Lower lobe of right lung (tissue), 2 donors: ENCODE measurements at regions not wholly inside any gene's neighbourhood (a gene's known extent, or its start where the extent isn't known, plus 50 kb on each side); places are given as distances from the start of the nearest gene placed in this dataset.
A peak's percentile ranks its signal among the peaks of the same experiment; 100 is the strongest.

Experiments
- ATAC-seq, 2 donors: fragments of 200-7000 bp; cut with Tn5 transposase; one replicate each; pipeline ENCODE4 v1.9.1; 2020 to 2022; ENCODE audit warnings: mild to moderate bottlenecking in 2 of 2, moderate library complexity in 2 of 2
- DNase-seq: peaks from one replicate; pipeline ENCODE4 v3.0.0-alpha.2; 2020
- H3K27ac ChIP-seq: fragments of 200-600 bp; one replicate; pipeline ENCODE4 v1.8.0; 2022
- H3K27me3 ChIP-seq: fragments of 200-600 bp; one replicate; pipeline ENCODE4 v1.8.0; 2022; ENCODE audit warnings: low read depth
- H3K36me3 ChIP-seq: fragments of 200-600 bp; one replicate; pipeline ENCODE4 v1.8.0; 2022; ENCODE audit warnings: mild to moderate bottlenecking
- H3K4me1 ChIP-seq: fragments of 200-600 bp; one replicate; pipeline ENCODE4 v1.8.0; 2022
- H3K4me3 ChIP-seq: fragments of 200-600 bp; one replicate; pipeline ENCODE4 v1.8.0; 2022; ENCODE audit warnings: mild to moderate bottlenecking
- H3K9me3 ChIP-seq: fragments of 200-600 bp; one replicate; pipeline ENCODE4 v1.8.0; 2022
- CTCF ChIP-seq: fragments of 200-600 bp; IDR thresholded peaks from one replicate; pipeline ENCODE4 v1.8.0; 2022; ENCODE audit warnings: antibody characterized with exemption, mild to moderate bottlenecking
- intact Hi-C: fragments of 100-400 bp; cut with DNase I; formaldehyde crosslinking; loops from one replicate; pipeline ENCODE4 v1.11.0; 2022
- donor health status: DM: no; HTN: yes; CAD: no; lungs with severe emphysema.

GRCh38 chr17:77793146-77793970 lies 165.1 kb upstream of the TNRC6C start:
- no peaks in the 10 kb centered on the region for H3K9me3 ChIP-seq
- peaks cover 19% of the 10 kb centered on the region for H3K27me3 ChIP-seq
- peaks cover 6% of the 10 kb centered on the region for H3K4me1 ChIP-seq
- no peak for TF ChIP-seq CTCF
- H3K27ac ChIP-seq, result no peak overlapping the region
- DNase-seq (no peak), ATAC-seq (no peak)
- intact Hi-C loops, result no loop called here
- no peaks in the 10 kb centered on the region for H3K36me3 ChIP-seq
- no peak overlapping the region for H3K4me3 ChIP-seq

GRCh38 chr17:77793971-77794235 lies 164.6 kb upstream of the TNRC6C start:
- TF ChIP-seq CTCF, result no peak
- intact Hi-C loops, result no loop called here
- H3K36me3 ChIP-seq, result no peaks in the 10 kb centered on the region
- H3K27me3 ChIP-seq, result peaks cover 19% of the 10 kb centered on the region
- H3K27ac ChIP-seq, result no peak overlapping the region
- ATAC-seq (no peak), DNase-seq (no peak)
- no peaks in the 10 kb centered on the region for H3K9me3 ChIP-seq
- peaks cover 6% of the 10 kb centered on the region for H3K4me1 ChIP-seq
- no peak overlapping the region for H3K4me3 ChIP-seq

GRCh38 chr17:77794846-77795245 lies 163.7 kb upstream of the TNRC6C start:
- no peak overlapping the region for H3K27ac ChIP-seq
- peaks cover 6% of the 10 kb centered on the region for H3K4me1 ChIP-seq
- no peak for DNase-seq
- ATAC-seq, result no peak
- no peaks in the 10 kb centered on the region for H3K9me3 ChIP-seq
- H3K4me3 ChIP-seq, result no peak overlapping the region
- H3K27me3 ChIP-seq, result peaks cover 19% of the 10 kb centered on the region
- H3K36me3 ChIP-seq, result no peaks in the 10 kb centered on the region
- intact Hi-C loops, result no loop called here
- no peak for TF ChIP-seq CTCF

GRCh38 chr17:77795685-77796084 lies 162.8 kb upstream of the TNRC6C start:
- no peak overlapping the region for H3K27ac ChIP-seq

GRCh38 chr17:77796176-77796860 lies 162.2 kb upstream of the TNRC6C start:
- Histone ChIP-seq H3K27ac (no peak overlapping the region), H3K4me3 (no peak overlapping the region), H3K27me3 (peaks cover 12% of the 10 kb centered on the region), H3K36me3 (no peaks in the 10 kb centered on the region), H3K4me1 (peaks cover 6% of the 10 kb centered on the region), H3K9me3 (no peaks in the 10 kb centered on the region)
- TF ChIP-seq CTCF, result no peak
- ATAC-seq (peak in 1 of 2 donors; percentile 17), DNase-seq (peak; percentile 24)
- intact Hi-C loops, result no loop called here

More at GRCh38 chr17:77795685-77796084, 162.8 kb upstream of the TNRC6C start:
- Histone ChIP-seq H3K9me3 (no peaks in the 10 kb centered on the region), H3K36me3 (no peaks in the 10 kb centered on the region), H3K4me1 (peaks cover 6% of the 10 kb centered on the region), H3K27me3 (peaks cover 13% of the 10 kb centered on the region), H3K4me3 (no peak overlapping the region)
- intact Hi-C loops, result no loop called here
- no peak for TF ChIP-seq CTCF
- peak; percentile 14 for DNase-seq
- no peak for ATAC-seq
